Heart right ventricle (tissue), 16 donors: ENCODE measurements at regions not wholly inside any gene's neighbourhood (a gene's known extent, or its start where the extent isn't known, plus 50 kb on each side); places are given as distances from the start of the nearest gene placed in this dataset.

Experiments used
- ATAC-seq, 8 donors: fragments of 200-7000 bp; cut with Tn5 transposase; one replicate each; pipeline ENCODE4 v1.9.1; 2020; ENCODE audit warnings: mild to moderate bottlenecking in 8 of 8, moderate library complexity in 8 of 8, moderate number of reproducible peaks in 1 of 8
- DNase-seq, 2 donors: peaks; one replicate each; pipeline ENCODE4 v3.0.0-alpha.2; 2020
- H3K27ac ChIP-seq, 10 donors: fragments of 200-600 bp; sonication (generic) in 2 of 10; one replicate each; pipeline versions ENCODE4 v1.5.0 to v1.8.0; 2020 to 2022; ENCODE audit warnings: mild to moderate bottlenecking in 3 of 10
- H3K27me3 ChIP-seq, 7 donors: fragments of 200-600 bp; one replicate each; pipeline ENCODE4 v1.8.0; 2021 to 2022; ENCODE audit warnings: mild to moderate bottlenecking in 2 of 7
- H3K36me3 ChIP-seq, 9 donors: fragments of 200-600 bp; sonication (generic) in 1 of 9; one replicate each; pipeline versions ENCODE4 v1.5.0 to v1.8.0; 2020 to 2022; ENCODE audit warnings: mild to moderate bottlenecking in 2 of 9
- H3K4me1 ChIP-seq, 9 donors: fragments of 200-600 bp; sonication (generic) in 1 of 9; one replicate each; pipeline versions ENCODE4 v1.5.0 to v1.8.0; 2020 to 2022; ENCODE audit warnings: mild to moderate bottlenecking in 4 of 9
- H3K4me3 ChIP-seq, 10 donors: fragments of 200-600 bp; sonication (generic) in 2 of 10; one replicate each; pipeline versions ENCODE4 v1.5.0 to v1.8.0; 2020 to 2022; ENCODE audit warnings: mild to moderate bottlenecking in 7 of 10, moderate library complexity in 2 of 10
- H3K9me3 ChIP-seq, 11 donors: fragments of 200-600 bp in 10 of 11; sonication (generic) in 2 of 11; one replicate each; pipeline versions ENCODE4 v1.5.0 to v1.8.0; 2013 to 2022; ENCODE audit warnings: mild to moderate bottlenecking in 2 of 11, control low read depth in 1 of 11, moderate library complexity in 1 of 11
- CTCF ChIP-seq, 9 donors: fragments of 200-600 bp; sonication (generic) in 2 of 9; IDR thresholded peaks; one replicate each; pipeline versions ENCODE4 v1.5.0 to v1.8.0; 2021 to 2022; ENCODE audit warnings: antibody characterized with exemption in 9 of 9, mild to moderate bottlenecking in 5 of 9, moderate library complexity in 1 of 9
- WGBS, 2 donors: extraction: QIAGEN DNeasy Blood & Tissue Kit; methylation state at CpG; one replicate each; pipeline ENCODE4 v1.1.7; 2013; ENCODE audit warnings: inconsistent platforms in 1 of 2; 5-methylcytosine and 5-hydroxymethylcytosine counted together
- intact Hi-C, 10 donors: fragments of 100-400 bp; cut with DNase I; formaldehyde crosslinking; loops; one replicate each; pipeline versions ENCODE4 v1.11.1 to v1.14.2; 2022
- donor health status: Arrhythmogenic right ventricular cardiomyopathy.
- donor health status: ischemic (EF 13 %, LVEDD 7.1; RV severe dilation, severe dysfunction).
- donor health status: healthy with polysubstance abuse.
- donor health status: DM: no; HTN: yes; CAD: no.
- donor health status: DM: no; HTN: no; CAD: no.
- donor health status: ischemic (EF 25% LVEDD 6.9; RV normal size, moderate dysfunction).
- donor health status: ischemic (EF 25% LVEDD 5.7; RV mildly dilated, moderate dysfunction).
- donor health status: healthy.
- donor health status: DM: yes; HTN: yes; CAD: no.
- donor health status: Ischemic cardiomyopathy.
- donor health status: ischemic (EF 35%, LVEDD 5.7; RV mildly dilated, moderate dysfunction).
- donor health status: nonischemic (EF 11% LVEDD 7.7; RV severe dilation, severe dysfunction).
- donor health status: DM: yes; HTN: yes; CAD: no.
- donor health status: PGD.
- donor health status: ischemic (EF 29% LVEDD 5.4; RV normal size, mild dysfunction).
- donor health status: nonischemic (EF 23%, LVEDD 6.1; RV moderate dilation, normal function).

DNA sequence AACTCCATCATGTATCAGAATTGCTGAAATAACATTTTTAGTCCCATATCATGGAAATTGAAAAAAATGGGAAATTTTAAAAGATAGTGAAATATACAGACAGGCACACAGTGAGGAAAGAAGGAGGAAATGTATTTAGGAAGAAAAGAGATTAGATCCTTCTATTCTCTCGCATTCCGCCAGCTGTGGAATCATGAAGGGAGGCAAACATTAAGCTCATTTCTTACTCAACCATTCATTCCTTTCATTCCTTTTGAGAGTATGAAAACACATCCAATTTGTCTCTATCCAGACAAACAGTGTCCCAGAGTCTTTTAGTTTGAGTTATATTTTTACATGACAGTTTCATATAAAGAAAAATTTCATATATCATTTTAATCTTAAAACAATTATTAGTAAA lies 52.5 kb upstream of the KCNMB2 start:
- Histone ChIP-seq H3K9me3 (no peaks in the 10 kb centered on the region), H3K4me1 (peaks cover 0 to 6% (median 0%) of the 10 kb centered on the region in 9 donors), H3K27ac (no peak overlapping the region), H3K4me3 (no peak overlapping the region), H3K36me3 (no peaks in the 10 kb centered on the region), H3K27me3 (no peaks in the 10 kb centered on the region)
- DNase-seq (no peak), ATAC-seq (no peak)
- WGBS, 2 donors: 73% methylated on average over 2 of the region's 2 CpGs
- intact Hi-C loops: no loop called here
- no peak for TF ChIP-seq CTCF (IDR thresholded peaks at IDR 0.05)

DNA sequence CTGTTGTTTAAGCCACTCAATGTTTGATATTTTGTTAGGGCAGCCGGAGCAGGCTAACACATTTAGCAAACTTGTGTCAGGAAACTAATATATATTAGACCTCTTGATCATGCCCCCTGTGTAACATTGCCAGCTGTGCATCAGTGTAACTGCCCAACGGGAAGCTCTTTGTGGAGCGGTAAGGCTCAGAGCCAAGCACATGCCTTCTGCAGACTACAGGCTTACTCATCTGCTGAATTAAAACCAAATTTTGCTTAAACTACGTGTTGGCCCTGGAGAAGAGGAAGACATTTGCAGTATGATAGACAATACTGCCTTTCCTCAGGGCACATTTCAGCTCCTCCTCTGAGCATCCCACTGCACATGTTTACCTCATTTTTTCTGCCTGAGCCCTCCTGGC lies 50.5 kb upstream of the KCNMB2 start:
- DNase-seq (no peak), ATAC-seq (no peak)
- no peak overlapping the region for H3K4me3 ChIP-seq
- intact Hi-C loops: no loop called here
- no peak overlapping the region for H3K27ac ChIP-seq
- H3K9me3 ChIP-seq: no peaks in the 10 kb centered on the region
- no peaks in the 10 kb centered on the region for H3K36me3 ChIP-seq
- TF ChIP-seq CTCF (IDR thresholded peaks at IDR 0.05): no peak
- H3K27me3 ChIP-seq: no peaks in the 10 kb centered on the region
- H3K4me1 ChIP-seq: no peaks in the 10 kb centered on the region
- WGBS, 2 donors: 77 to 83% methylated on average over 4 of the region's 4 CpGs
